LNCAP (cell line): ENCODE measurements at regions not wholly inside any gene's neighbourhood (a gene's known extent, or its start where the extent isn't known, plus 50 kb on each side); places are given as distances from the start of the nearest gene placed in this dataset.

Experiments
- TF ChIP-seq, protein P1 (sequence below): fragments of 450-650 bp; IDR thresholded peaks from 2 replicates; pipeline ENCODE4 v1.5.1; 2017; ENCODE audit warnings: mild to moderate bottlenecking

DNA sequence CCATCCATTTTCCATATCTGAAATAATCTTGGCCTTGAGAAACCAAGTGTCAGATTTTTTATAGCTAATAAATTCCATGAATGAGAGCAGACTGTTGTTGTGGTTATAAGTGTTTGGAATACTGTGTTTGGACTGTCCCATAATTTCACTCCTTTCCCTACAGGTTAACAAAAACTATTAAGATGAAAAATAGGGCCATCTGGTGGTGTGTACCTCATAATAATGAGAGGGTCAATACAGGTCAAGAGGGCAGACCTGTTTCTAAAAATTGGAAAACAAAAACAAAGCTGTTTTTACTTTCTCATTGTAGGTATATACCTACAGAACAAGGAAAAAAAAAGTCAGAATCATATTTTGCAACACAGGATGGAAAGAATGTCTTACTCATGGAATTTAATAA lies 553.8 kb upstream of the SGO1 start:
- TF ChIP-seq, protein P1, sequence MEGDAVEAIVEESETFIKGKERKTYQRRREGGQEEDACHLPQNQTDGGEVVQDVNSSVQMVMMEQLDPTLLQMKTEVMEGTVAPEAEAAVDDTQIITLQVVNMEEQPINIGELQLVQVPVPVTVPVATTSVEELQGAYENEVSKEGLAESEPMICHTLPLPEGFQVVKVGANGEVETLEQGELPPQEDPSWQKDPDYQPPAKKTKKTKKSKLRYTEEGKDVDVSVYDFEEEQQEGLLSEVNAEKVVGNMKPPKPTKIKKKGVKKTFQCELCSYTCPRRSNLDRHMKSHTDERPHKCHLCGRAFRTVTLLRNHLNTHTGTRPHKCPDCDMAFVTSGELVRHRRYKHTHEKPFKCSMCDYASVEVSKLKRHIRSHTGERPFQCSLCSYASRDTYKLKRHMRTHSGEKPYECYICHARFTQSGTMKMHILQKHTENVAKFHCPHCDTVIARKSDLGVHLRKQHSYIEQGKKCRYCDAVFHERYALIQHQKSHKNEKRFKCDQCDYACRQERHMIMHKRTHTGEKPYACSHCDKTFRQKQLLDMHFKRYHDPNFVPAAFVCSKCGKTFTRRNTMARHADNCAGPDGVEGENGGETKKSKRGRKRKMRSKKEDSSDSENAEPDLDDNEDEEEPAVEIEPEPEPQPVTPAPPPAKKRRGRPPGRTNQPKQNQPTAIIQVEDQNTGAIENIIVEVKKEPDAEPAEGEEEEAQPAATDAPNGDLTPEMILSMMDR, result no peak

DNA sequence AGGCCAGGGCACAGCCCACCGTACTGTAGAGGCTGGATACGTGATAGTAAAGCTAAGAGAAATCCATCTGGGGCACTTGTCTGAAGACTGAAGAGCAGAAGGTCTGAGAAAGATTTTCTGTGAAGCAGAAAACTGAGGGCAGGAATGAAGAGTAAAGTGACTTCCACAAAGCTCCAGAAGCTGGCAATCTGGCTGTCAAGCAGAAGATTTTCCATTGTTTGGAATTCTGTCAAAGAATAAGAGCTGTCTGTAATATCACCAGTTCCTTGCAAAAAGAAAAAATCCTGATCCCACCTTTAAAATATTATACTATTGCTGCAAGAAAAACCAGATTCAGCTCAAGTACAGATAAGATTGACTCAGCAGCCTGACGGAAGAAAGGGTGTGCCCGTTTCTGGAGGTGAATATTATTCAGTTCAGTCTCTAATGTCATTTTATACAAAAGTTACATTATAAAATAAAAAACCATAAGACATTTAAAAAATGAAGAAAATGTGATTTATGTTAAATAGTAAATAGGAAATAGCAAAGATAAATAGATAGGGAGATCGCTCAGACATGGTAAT lies 550.4 kb upstream of the SGO1 start:
- TF ChIP-seq, protein P1, result no peak

DNA sequence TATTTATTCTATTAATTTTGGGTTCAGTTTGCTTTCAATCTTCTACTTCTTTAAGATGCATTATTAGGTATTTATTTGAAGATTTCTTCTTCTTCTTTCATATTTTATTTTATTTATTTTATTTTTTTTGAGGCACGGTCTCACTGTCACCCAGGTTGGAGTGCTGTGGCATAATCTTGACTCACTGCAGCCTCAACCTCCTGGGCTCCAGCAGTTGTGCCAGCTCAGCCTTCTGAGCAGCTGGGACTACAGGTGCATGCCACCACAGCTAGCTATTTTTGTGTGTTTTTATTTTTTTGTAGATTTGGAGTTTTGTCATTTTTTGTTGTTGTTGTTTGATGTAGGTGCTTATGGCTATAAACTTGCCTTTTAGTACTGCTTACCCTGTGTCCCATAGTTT lies 543.2 kb upstream of the SGO1 start:
- TF ChIP-seq, protein P1, result no peak

DNA sequence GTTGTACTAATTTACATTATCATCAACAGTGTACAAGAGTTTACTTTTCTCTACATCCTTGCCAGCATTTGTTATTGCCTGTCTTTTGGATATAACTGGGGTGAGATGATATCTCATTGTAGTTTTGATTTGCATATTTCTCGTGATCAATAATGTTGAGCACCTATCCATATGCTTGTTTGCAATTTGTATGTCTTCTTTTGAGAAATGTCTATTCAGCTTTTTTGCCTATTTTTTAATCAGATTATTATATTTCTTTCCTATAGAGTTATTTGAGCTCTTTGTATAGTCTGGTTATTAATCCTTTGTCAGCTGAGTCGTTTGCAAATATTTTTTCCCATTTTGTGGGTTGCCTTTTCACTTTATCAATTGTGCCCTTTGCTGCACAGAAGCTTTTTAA lies 540.8 kb upstream of the SGO1 start:
- TF ChIP-seq, protein P1, result no peak

DNA sequence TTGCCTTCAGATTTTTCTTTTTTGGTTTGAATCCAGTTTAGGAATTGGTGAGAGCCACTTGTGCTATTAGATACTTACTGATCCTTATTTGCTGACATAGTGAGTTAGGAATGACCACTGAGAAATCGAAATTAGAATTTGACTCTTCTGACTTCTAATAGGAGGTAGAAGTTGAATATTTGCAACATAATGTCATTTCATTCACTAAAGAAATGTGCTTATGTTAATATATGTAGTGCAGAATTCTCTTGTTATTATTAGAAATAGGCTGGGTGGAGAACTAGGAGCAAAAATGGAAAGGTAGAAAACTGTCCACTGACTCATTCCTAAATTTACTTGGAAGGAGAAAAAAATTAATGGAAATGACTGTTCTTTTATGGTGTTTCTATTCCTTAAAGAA lies 538.2 kb upstream of the SGO1 start:
- TF ChIP-seq, protein P1, result no peak

DNA sequence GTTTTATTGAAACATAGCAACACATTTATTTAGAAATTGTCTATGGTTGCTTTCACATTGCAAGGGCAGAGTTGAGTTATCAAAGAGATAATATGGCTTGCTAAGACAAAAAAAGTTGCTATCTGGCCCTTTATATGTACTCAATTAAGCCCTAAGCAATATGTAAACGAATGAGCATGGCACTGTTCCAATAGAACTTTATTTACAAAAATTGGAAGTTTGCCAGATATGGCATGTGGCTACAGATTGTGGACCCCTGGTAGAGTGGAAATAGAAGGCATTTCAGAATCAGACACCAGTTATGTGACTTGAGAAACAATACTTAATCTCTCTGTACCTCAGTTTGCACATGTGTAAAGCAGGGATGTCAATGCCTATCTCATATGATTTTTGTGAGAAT lies 515.6 kb upstream of the SGO1 start:
- TF ChIP-seq, protein P1, result no peak

DNA sequence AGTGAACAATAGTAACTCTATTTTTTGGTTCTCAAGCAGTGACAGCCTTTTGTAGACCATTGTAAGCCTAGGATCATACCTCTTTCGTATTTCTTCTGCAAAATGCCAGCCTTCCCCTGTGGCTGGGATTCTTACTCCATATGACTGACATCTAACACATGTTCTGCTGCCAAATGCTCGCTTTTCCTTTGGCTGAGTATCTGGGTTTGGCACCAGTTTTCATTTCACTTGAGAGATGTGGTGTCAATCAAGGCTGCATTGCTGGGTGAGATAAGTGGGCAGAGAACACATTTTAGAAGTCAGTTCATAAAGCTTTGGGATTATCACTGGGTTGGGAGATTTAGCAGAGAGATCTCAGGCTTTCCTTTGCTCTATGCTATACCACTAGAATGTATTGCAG lies 514.7 kb upstream of the SGO1 start:
- TF ChIP-seq, protein P1, result no peak

DNA sequence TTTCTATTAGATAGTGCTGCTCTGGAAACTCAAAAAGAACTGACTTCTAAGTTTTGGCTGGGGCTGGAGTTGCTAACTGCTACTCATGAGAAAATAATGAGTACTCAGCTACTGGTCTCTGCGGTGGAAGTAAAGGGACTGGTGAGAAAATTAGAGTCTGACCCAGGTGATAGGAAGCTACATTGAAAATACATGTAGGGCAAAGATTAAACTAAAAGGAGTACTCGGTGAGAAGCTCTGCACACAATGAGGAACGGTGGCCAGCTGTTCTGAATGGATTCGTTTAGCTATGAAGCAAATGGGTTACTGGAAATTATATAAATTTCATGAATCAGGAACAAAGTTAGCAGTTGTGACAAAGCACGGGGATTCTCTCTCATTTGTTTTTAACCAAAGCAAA lies 512.9 kb upstream of the SGO1 start:
- TF ChIP-seq, protein P1, result no peak
